Activated CD8-positive, alpha-beta T cell treated with anti-CD3 and anti-CD28 coated beads for 36 hours (primary cell): ENCODE measurements at regions not wholly inside any gene's neighbourhood (a gene's known extent, or its start where the extent isn't known, plus 50 kb on each side); places are given as distances from the start of the nearest gene placed in this dataset.

ENCODE experiments used
- ATAC-seq: fragments of 200-7000 bp; cut with Tn5 transposase; one replicate; pipeline ENCODE4 v1.10.0; 2021; ENCODE audit warnings: mild to moderate bottlenecking, moderate library complexity
- CTCF ChIA-PET: fragments of 350-600 bp; sonication (Branson Sonifier 250); formaldehyde crosslinking; loops from one replicate; lab custom pipeline; 2021; ENCODE audit warnings: antibody characterized with exemption; lab: Charles Lee
- POLR2A ChIA-PET: fragments of 350-600 bp; sonication (Branson Sonifier 250); formaldehyde crosslinking; loops from one replicate; lab custom pipeline; 2021; ENCODE audit warnings: antibody characterized with exemption; lab: Charles Lee
- DNase-seq: peaks from one replicate; pipeline ENCODE4 v3.0.0-alpha.2; 2020
- H3K27ac Mint-ChIP-seq: one replicate; pipeline ENCODE4 v1.8.0; 2021; ENCODE audit warnings: mild to moderate bottlenecking, mixed read lengths
- H3K27me3 Mint-ChIP-seq: one replicate; pipeline ENCODE4 v1.8.0; 2021; ENCODE audit warnings: mixed read lengths
- H3K36me3 Mint-ChIP-seq: one replicate; pipeline ENCODE4 v1.8.0; 2021; ENCODE audit warnings: low read depth, mixed read lengths
- H3K4me1 Mint-ChIP-seq: one replicate; pipeline ENCODE4 v1.8.0; 2021; ENCODE audit warnings: low read depth, mixed read lengths
- H3K4me3 Mint-ChIP-seq: one replicate; pipeline ENCODE4 v1.8.0; 2021; ENCODE audit warnings: mild to moderate bottlenecking, moderate library complexity, mixed read lengths
- H3K9me3 Mint-ChIP-seq: one replicate; pipeline ENCODE4 v1.8.0; 2021; ENCODE audit warnings: mixed read lengths
- intact Hi-C: fragments of 100-400 bp; cut with micrococcal nuclease; formaldehyde crosslinking; loops from one replicate; pipeline ENCODE4 v1.10.0; 2022
- TF ChIP-seq, protein P1 (sequence below): fragments of 200-600 bp; IDR thresholded peaks from one replicate; pipeline ENCODE4 v1.8.0; 2022; ENCODE audit warnings: antibody characterized with exemption, mild to moderate bottlenecking

- no peak for ATAC-seq
- TF ChIP-seq, protein P1, sequence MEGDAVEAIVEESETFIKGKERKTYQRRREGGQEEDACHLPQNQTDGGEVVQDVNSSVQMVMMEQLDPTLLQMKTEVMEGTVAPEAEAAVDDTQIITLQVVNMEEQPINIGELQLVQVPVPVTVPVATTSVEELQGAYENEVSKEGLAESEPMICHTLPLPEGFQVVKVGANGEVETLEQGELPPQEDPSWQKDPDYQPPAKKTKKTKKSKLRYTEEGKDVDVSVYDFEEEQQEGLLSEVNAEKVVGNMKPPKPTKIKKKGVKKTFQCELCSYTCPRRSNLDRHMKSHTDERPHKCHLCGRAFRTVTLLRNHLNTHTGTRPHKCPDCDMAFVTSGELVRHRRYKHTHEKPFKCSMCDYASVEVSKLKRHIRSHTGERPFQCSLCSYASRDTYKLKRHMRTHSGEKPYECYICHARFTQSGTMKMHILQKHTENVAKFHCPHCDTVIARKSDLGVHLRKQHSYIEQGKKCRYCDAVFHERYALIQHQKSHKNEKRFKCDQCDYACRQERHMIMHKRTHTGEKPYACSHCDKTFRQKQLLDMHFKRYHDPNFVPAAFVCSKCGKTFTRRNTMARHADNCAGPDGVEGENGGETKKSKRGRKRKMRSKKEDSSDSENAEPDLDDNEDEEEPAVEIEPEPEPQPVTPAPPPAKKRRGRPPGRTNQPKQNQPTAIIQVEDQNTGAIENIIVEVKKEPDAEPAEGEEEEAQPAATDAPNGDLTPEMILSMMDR = no peak
- Mint-ChIP-seq H3K27me3 (no peaks in the 10 kb centered on the region), H3K4me3 (no peak overlapping the region), H3K36me3 (no peaks in the 10 kb centered on the region), H3K4me1 (no peaks in the 10 kb centered on the region), H3K27ac (no peak overlapping the region), H3K9me3 (peaks cover 2% of the 10 kb centered on the region)
- intact Hi-C loops = no loop called here
- DNase-seq = no peak
- CTCF ChIA-PET = interaction anchor here (1.3 kb wide), 1 partner anchor 56 kb away, joined by 5 read pairs; no protein-coding TSS in a partner anchor
- POLR2A ChIA-PET = no interaction called here
These were observed 68.2 kb upstream of the HRH2 start for GRCh38 chr5:175589714-175590113.

- H3K4me3 Mint-ChIP-seq = no peak overlapping the region
- ATAC-seq (peak; percentile 49), DNase-seq (no peak)
- no peak overlapping the region for H3K27ac Mint-ChIP-seq
- ChIA-PET POLR2A (no interaction called here), CTCF (interaction anchor here (1.3 kb wide), 1 partner anchor 56 kb away, joined by 5 read pairs; no protein-coding TSS in a partner anchor)
- H3K4me1 Mint-ChIP-seq = no peaks in the 10 kb centered on the region
- TF ChIP-seq, protein P1 = no peak
- no peaks in the 10 kb centered on the region for H3K27me3 Mint-ChIP-seq
- H3K36me3 Mint-ChIP-seq = no peaks in the 10 kb centered on the region
- peaks cover 2% of the 10 kb centered on the region for H3K9me3 Mint-ChIP-seq
- intact Hi-C loops = no loop called here
These were observed 67.4 kb upstream of the HRH2 start for GRCh38 chr5:175590471-175590881.

GRCh38 chr5:175591293-175591692, 66.6 kb upstream of the HRH2 start:
- intact Hi-C loops = no loop called here
- Mint-ChIP-seq H3K4me1 (no peaks in the 10 kb centered on the region), H3K27me3 (peaks cover 1% of the 10 kb centered on the region), H3K27ac (no peak overlapping the region), H3K36me3 (no peaks in the 10 kb centered on the region), H3K4me3 (no peak overlapping the region), H3K9me3 (peaks cover 2% of the 10 kb centered on the region)
- DNase-seq (no peak), ATAC-seq (no peak)
- TF ChIP-seq, protein P1 = no peak
- CTCF ChIA-PET = no interaction called here
- POLR2A ChIA-PET = no interaction called here

- TF ChIP-seq, protein P1 = no peak
These were observed 64.1 kb upstream of the HRH2 start for GRCh38 chr5:175593794-175594193.

DNA sequence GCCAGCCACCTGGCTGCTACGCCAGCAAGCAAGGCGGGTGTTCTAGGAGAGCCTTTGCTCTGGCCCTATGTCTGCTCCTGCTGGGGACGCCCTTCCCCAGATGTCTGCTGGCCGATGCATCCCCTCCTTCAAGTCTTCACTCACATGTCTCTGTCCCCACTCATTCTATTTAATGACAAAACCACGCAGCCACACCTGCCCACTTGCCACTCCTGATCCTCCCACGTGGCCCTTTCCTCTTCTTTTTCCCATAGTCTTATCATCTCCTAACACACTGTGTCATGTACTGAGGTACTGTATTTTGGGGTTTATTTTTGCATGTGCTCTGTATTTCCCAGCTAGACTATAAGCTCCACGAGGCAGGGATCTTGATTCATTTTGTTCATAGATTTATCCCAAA, 62.0 kb upstream of the HRH2 start:
- no peaks in the 10 kb centered on the region for H3K36me3 Mint-ChIP-seq
- CTCF ChIA-PET = interaction anchor here (1.0 kb wide), 1 partner anchor 62 kb away, joined by 3 read pairs; no protein-coding TSS in a partner anchor

More at GRCh38 chr5:175593794-175594193, 64.1 kb upstream of the HRH2 start:
- Mint-ChIP-seq H3K36me3 (no peaks in the 10 kb centered on the region), H3K4me3 (no peak overlapping the region), H3K27ac (no peak overlapping the region), H3K4me1 (no peaks in the 10 kb centered on the region), H3K27me3 (peaks cover 1% of the 10 kb centered on the region), H3K9me3 (no peaks in the 10 kb centered on the region)
- intact Hi-C loops = no loop called here
- DNase-seq (no peak), ATAC-seq (no peak)
- ChIA-PET CTCF (no interaction called here), POLR2A (no interaction called here)

More for the DNA sequence above, 62.0 kb upstream of the HRH2 start:
- H3K4me3 Mint-ChIP-seq = no peak overlapping the region
- peaks cover 1% of the 10 kb centered on the region for H3K27me3 Mint-ChIP-seq
- intact Hi-C loops = no loop called here
- H3K4me1 Mint-ChIP-seq = no peaks in the 10 kb centered on the region
- H3K9me3 Mint-ChIP-seq = no peaks in the 10 kb centered on the region
- TF ChIP-seq, protein P1 = no peak
- no peak for DNase-seq
- no peak overlapping the region for H3K27ac Mint-ChIP-seq
- POLR2A ChIA-PET = no interaction called here
- no peak for ATAC-seq
